PFSK-1 (cell line): ENCODE measurements at regions not wholly inside any gene's neighbourhood (a gene's known extent, or its start where the extent isn't known, plus 50 kb on each side); places are given as distances from the start of the nearest gene placed in this dataset.

Experiments
- FOXP2 ChIP-seq: optimal IDR thresholded peaks from 2 replicates; pipeline ENCODE3; 2011; ENCODE audit warnings: borderline replicate concordance, control low read depth, inconsistent platforms; ENCODE audit not compliant: insufficient read depth; ENCODE audit errors: extremely low read length, extremely low read depth
- POLR2AphosphoS5 ChIP-seq: IDR thresholded peaks from 2 replicates; pipeline ENCODE4 v1.6.1; 2012; ENCODE audit warnings: low read depth, mild to moderate bottlenecking, control low read depth, low read length, moderate library complexity
- SIN3A ChIP-seq: IDR thresholded peaks from 2 replicates; pipeline ENCODE4 v1.6.1; 2012; ENCODE audit warnings: mild to moderate bottlenecking, low read length, moderate library complexity, borderline replicate concordance; ENCODE audit not compliant: insufficient read depth
- TAF1 ChIP-seq: IDR thresholded peaks from 2 replicates; pipeline ENCODE4 v1.6.1; 2012; ENCODE audit warnings: low read length, control low read depth, borderline replicate concordance; ENCODE audit not compliant: insufficient read depth
- TF ChIP-seq, protein P1 (sequence below), 2 experiments: IDR thresholded peaks; 2 replicates each; pipeline versions ENCODE4 v1.6.1 to v1.8.0; 2011 to 2012; ENCODE audit warnings: low read depth in 2 of 2, low read length in 2 of 2, control low read depth in 1 of 2, inconsistent platforms in 1 of 2, mild to moderate bottlenecking in 1 of 2, moderate library complexity in 1 of 2; ENCODE audit not compliant: insufficient read depth in 1 of 2

- TF ChIP-seq TAF1 (no peak), SIN3A (no peak), FOXP2 (no peak)
- TF ChIP-seq, protein P1, sequence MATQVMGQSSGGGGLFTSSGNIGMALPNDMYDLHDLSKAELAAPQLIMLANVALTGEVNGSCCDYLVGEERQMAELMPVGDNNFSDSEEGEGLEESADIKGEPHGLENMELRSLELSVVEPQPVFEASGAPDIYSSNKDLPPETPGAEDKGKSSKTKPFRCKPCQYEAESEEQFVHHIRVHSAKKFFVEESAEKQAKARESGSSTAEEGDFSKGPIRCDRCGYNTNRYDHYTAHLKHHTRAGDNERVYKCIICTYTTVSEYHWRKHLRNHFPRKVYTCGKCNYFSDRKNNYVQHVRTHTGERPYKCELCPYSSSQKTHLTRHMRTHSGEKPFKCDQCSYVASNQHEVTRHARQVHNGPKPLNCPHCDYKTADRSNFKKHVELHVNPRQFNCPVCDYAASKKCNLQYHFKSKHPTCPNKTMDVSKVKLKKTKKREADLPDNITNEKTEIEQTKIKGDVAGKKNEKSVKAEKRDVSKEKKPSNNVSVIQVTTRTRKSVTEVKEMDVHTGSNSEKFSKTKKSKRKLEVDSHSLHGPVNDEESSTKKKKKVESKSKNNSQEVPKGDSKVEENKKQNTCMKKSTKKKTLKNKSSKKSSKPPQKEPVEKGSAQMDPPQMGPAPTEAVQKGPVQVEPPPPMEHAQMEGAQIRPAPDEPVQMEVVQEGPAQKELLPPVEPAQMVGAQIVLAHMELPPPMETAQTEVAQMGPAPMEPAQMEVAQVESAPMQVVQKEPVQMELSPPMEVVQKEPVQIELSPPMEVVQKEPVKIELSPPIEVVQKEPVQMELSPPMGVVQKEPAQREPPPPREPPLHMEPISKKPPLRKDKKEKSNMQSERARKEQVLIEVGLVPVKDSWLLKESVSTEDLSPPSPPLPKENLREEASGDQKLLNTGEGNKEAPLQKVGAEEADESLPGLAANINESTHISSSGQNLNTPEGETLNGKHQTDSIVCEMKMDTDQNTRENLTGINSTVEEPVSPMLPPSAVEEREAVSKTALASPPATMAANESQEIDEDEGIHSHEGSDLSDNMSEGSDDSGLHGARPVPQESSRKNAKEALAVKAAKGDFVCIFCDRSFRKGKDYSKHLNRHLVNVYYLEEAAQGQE (IDR thresholded peaks at IDR 0.05; ENCODE audit: insufficient read depth in 1 of 2, low read depth in 2 of 2, low read length in 2 of 2) = peak in 1 of 2 experiments; percentile 46; a peak in 1 of 4 replicates
Measured at GRCh38 chr20:53736757-53737395, 143.2 kb upstream of the ZNF217 start.

DNA sequence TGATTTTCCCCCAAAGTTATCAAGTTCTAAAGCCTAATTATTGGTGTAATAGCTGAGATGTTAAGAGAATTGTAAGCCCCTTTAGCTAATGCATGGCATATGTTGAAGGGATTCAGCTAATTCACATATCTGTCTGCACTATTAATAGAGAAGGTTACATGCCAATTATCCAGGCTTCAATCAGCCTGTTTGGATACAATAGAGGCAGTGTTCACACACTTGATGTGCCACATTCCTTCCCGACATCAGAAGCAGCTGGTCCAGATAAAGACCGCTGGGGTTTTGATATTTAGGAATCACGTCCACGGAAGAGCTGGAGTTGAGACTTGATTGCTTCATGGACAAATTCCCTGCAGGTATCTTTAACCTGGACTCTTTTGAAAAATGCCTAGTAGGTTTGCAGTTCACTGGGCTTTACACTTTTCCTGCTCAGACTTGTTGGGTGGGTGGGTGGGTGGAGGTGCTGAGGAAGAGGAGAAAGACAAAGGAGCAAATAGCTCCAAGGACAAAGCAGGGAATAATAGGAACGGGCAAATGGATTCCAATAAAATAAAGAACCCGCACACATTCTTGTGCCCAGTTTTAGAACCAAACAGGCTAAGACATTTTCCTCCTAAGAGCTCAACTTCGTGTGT, 142.6 kb upstream of the ZNF217 start:
- 0 out of 2 replicates have a peak, but pooled peaks have one; percentile 16 for TF ChIP-seq SIN3A
- TF ChIP-seq, protein P1 (IDR thresholded peaks at IDR 0.05; ENCODE audit: insufficient read depth in 1 of 2, low read depth in 2 of 2, low read length in 2 of 2) = no peak

DNA sequence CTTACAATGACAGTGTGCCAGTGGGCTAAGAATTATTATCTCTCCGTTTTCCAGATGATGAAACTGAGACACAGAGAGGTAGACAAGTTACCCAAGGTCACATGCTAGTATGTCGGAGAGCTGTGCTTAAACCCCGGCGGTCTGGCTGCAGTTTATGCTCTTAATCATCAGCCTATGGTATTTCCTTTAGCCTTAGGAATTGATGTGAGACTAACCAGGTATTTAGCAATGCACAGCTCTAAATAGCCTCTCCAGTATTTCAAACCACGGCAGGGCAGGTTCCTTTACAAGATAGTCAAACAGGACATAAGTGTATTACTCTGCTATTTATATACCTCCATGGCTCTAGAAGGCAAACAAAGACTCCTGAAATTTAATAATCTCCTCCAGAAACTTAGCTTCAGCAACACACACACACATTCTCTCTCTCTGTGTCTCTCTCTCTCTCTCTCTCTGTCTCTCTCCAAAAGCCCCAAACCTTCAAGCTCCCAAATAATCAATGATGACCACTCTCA, 142.0 kb upstream of the ZNF217 start:
- no peak for TF ChIP-seq SIN3A
- TF ChIP-seq FOXP2 = no peak
- TF ChIP-seq TAF1 = no peak
- TF ChIP-seq, protein P1 (IDR thresholded peaks at IDR 0.05; ENCODE audit: insufficient read depth in 1 of 2, low read depth in 2 of 2, low read length in 2 of 2) = no peak
- no peak for TF ChIP-seq POLR2AphosphoS5

GRCh38 chr20:53734006-53734688, 140.5 kb upstream of the ZNF217 start:
- TF ChIP-seq SIN3A (no peak), TAF1 (no peak), POLR2AphosphoS5 (no peak), FOXP2 (no peak)
- TF ChIP-seq, protein P1 (IDR thresholded peaks at IDR 0.05; ENCODE audit: insufficient read depth in 1 of 2, low read depth in 2 of 2, low read length in 2 of 2) = no peak
